Keratinocyte (primary cell): ENCODE measurements at regions not wholly inside any gene's neighbourhood (a gene's known extent, or its start where the extent isn't known, plus 50 kb on each side); places are given as distances from the start of the nearest gene placed in this dataset.

Source experiments
- CTCF ChIP-seq, 3 experiments: IDR thresholded peaks in 1 of 3; conservative IDR thresholded peaks in 1 of 3; optimal IDR thresholded peaks in 1 of 3; 2 replicates in 2 of 3; 3 replicates in 1 of 3; pipeline versions ENCODE3 to v1.5.1; 2011; ENCODE audit warnings: low read length in 3 of 3, mild to moderate bottlenecking in 3 of 3, moderate library complexity in 2 of 3, control low read depth in 1 of 3, inconsistent platforms in 1 of 3; ENCODE audit not compliant: insufficient read depth in 2 of 3; ENCODE audit errors: extremely low read depth in 1 of 3
- EZH2 ChIP-seq: IDR thresholded peaks from one replicate; pipeline ENCODE4 v1.6.1; 2012; ENCODE audit warnings: inconsistent platforms, mild to moderate bottlenecking, low read length, moderate library complexity

GRCh38 chr6:4188801-4189200, 53.4 kb upstream of the ECI2 start:
- TF ChIP-seq CTCF (optimal IDR thresholded peaks at IDR 0.05 in 1 of 3, IDR thresholded peaks at IDR 0.05 in 1 of 3, conservative IDR thresholded peaks at IDR 0.05 in 1 of 3; ENCODE audit: extremely low read depth in 1 of 3, insufficient read depth in 2 of 3, low read length in 3 of 3) (no peak), EZH2 (no peak)
